Left lung (tissue), 4 donors: ENCODE measurements at regions not wholly inside any gene's neighbourhood (a gene's known extent, or its start where the extent isn't known, plus 50 kb on each side); places are given as distances from the start of the nearest gene placed in this dataset.

Source experiments
- ATAC-seq: fragments of 200-7000 bp; cut with Tn5 transposase; one replicate; pipeline ENCODE4 v1.9.1; 2020; ENCODE audit warnings: moderate library complexity
- DNase-seq, 4 donors: peaks; one replicate each; pipeline ENCODE4 v3.0.0-alpha.2; 2013 to 2020
- H3K27ac ChIP-seq, 2 donors: fragments of 200-600 bp; sonication (generic) in 1 of 2; one replicate each; pipeline versions ENCODE4 v1.5.0 to v1.8.0; 2020 to 2021
- H3K27me3 ChIP-seq, 2 donors: fragments of 200-600 bp; sonication (generic) in 1 of 2; one replicate each; pipeline versions ENCODE4 v1.5.0 to v1.8.0; 2020 to 2021
- H3K36me3 ChIP-seq, 2 donors: fragments of 200-600 bp; sonication (generic) in 1 of 2; one replicate each; pipeline versions ENCODE4 v1.5.0 to v1.8.0; 2020 to 2021
- H3K4me1 ChIP-seq, 2 donors: fragments of 200-600 bp; one replicate each; pipeline ENCODE4 v1.8.0; 2021
- H3K4me3 ChIP-seq, 2 donors: fragments of 200-600 bp; sonication (generic) in 1 of 2; one replicate each; pipeline versions ENCODE4 v1.5.0 to v1.8.0; 2020 to 2021; ENCODE audit warnings: mild to moderate bottlenecking in 1 of 2
- H3K9me3 ChIP-seq, 2 donors: fragments of 200-600 bp; sonication (generic) in 1 of 2; one replicate each; pipeline versions ENCODE4 v1.5.0 to v1.8.0; 2020 to 2021
- CTCF ChIP-seq, 2 donors: fragments of 200-600 bp; sonication (generic) in 1 of 2; IDR thresholded peaks; one replicate each; pipeline versions ENCODE4 v1.5.0 to v1.8.0; 2021; ENCODE audit warnings: antibody characterized with exemption in 2 of 2
- intact Hi-C, 2 donors: fragments of 100-400 bp; cut with DNase I; formaldehyde crosslinking; loops; one replicate each; pipeline versions ENCODE4 v1.11.2 to v1.14.2; 2022
- donor health status: DM: no; HTN: yes; CAD: no.
- donor health status: DM: no; HTN: no; CAD: no.

- no peak for DNase-seq
- Histone ChIP-seq H3K36me3 (no peaks in the 10 kb centered on the region), H3K9me3 (no peaks in the 10 kb centered on the region), H3K27ac (no peak overlapping the region), H3K27me3 (no peaks in the 10 kb centered on the region), H3K4me3 (no peak overlapping the region), H3K4me1 (no peaks in the 10 kb centered on the region)
- intact Hi-C loops: no loop called here
- no peak for TF ChIP-seq CTCF (IDR thresholded peaks at IDR 0.05)
- ATAC-seq: no peak
Measured at GRCh38 chr18:67250776-67251424, 265.6 kb downstream of the DSEL start.

- no peaks in the 10 kb centered on the region for H3K4me1 ChIP-seq
- TF ChIP-seq CTCF (IDR thresholded peaks at IDR 0.05): no peak
- ATAC-seq (no peak), DNase-seq (no peak)
- H3K4me3 ChIP-seq: no peak overlapping the region
- no peaks in the 10 kb centered on the region for H3K9me3 ChIP-seq
- no peaks in the 10 kb centered on the region for H3K36me3 ChIP-seq
- no peaks in the 10 kb centered on the region for H3K27me3 ChIP-seq
- intact Hi-C loops: no loop called here
- H3K27ac ChIP-seq: no peak overlapping the region
Measured at GRCh38 chr18:67243799-67244587, 272.5 kb downstream of the DSEL start.

GRCh38 chr18:67242001-67242400, 274.5 kb downstream of the DSEL start:
- DNase-seq: no peak
- Histone ChIP-seq H3K9me3 (no peaks in the 10 kb centered on the region), H3K36me3 (no peaks in the 10 kb centered on the region), H3K4me3 (no peak overlapping the region), H3K27ac (no peak overlapping the region), H3K4me1 (no peaks in the 10 kb centered on the region), H3K27me3 (no peaks in the 10 kb centered on the region)
- ATAC-seq: no peak
- intact Hi-C loops: no loop called here
- TF ChIP-seq CTCF (IDR thresholded peaks at IDR 0.05): no peak

GRCh38 chr18:67241299-67241698, 275.2 kb downstream of the DSEL start:
- Histone ChIP-seq H3K36me3 (no peaks in the 10 kb centered on the region), H3K27me3 (no peaks in the 10 kb centered on the region), H3K4me1 (no peaks in the 10 kb centered on the region), H3K4me3 (no peak overlapping the region), H3K27ac (no peak overlapping the region), H3K9me3 (no peaks in the 10 kb centered on the region)
- intact Hi-C loops: no loop called here
- ATAC-seq: no peak
- no peak for DNase-seq
- TF ChIP-seq CTCF (IDR thresholded peaks at IDR 0.05): no peak

- no peaks in the 10 kb centered on the region for H3K36me3 ChIP-seq
- no peaks in the 10 kb centered on the region for H3K27me3 ChIP-seq
- intact Hi-C loops: no loop called here
- H3K27ac ChIP-seq: no peak overlapping the region
- H3K9me3 ChIP-seq: no peaks in the 10 kb centered on the region
- no peak for ATAC-seq
- no peak for DNase-seq
- no peaks in the 10 kb centered on the region for H3K4me1 ChIP-seq
- TF ChIP-seq CTCF (IDR thresholded peaks at IDR 0.05): no peak
- no peak overlapping the region for H3K4me3 ChIP-seq
Measured at GRCh38 chr18:67239826-67240225, 276.7 kb downstream of the DSEL start.
